ENCODE measurements at regions not wholly inside any gene's neighbourhood (a gene's known extent, or its start where the extent isn't known, plus 50 kb on each side); places are given as distances from the start of the nearest gene placed in this dataset.
"Not testable (repeated sequence)": the region's sequence is repeated elsewhere in the genome, so short reads cannot be mapped to it uniquely, and the experiment has no call there.

- not testable (repeated sequence) for DNase-seq
Measured at GRCh38 chr2:91667341-91667740, 2975.9 kb downstream of the RPIA start.

GRCh38 chr2:91685541-91685940 lies 2994.1 kb downstream of the RPIA start:
- not testable (repeated sequence) for DNase-seq

DNA sequence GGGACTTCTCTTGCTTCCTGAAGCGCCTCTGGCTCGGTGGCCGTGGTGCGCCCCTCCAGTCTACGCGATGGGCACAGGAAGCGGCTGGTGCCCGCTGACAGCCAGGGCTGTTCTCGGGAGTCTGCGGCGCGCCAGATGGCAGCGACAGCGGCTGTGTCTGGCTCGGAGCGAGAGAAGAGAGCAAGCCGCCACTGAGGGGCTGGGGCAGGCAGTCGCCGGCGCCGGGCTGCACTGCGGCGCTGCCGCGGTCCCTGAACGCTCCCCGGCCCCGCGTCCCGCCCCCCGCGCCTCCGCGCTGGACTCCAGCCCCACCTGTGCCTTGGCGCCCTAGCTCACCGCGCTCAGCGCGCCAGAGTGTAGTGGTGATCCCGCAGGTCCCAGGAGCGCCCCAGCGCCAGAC lies 2994.6 kb downstream of the RPIA start:
- DNase-seq = not testable (repeated sequence)
